ENCODE measurements at regions not wholly inside any gene's neighbourhood (a gene's known extent, or its start where the extent isn't known, plus 50 kb on each side); places are given as distances from the start of the nearest gene placed in this dataset.

DNA sequence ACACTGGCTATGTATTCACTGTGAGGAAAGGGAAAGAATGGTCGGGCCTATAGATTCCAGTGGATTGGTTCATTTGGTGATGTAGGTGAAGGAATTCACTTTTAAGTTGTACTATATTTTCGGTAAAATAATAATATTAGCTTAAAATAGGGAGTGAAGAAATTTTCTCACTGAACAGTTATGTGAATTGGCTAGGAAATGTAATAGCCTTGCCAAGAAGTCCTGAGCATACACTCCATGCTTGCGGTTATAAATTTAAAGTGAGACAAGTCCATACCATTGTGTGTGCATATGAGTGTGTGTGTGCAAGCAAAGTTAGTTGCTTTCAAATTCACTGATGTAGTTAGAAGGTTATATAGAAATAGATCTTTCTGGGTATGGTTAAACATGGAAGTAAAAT, 1651.0 kb downstream of the NCAM2 start:
- TF ChIP-seq, protein P1, sequence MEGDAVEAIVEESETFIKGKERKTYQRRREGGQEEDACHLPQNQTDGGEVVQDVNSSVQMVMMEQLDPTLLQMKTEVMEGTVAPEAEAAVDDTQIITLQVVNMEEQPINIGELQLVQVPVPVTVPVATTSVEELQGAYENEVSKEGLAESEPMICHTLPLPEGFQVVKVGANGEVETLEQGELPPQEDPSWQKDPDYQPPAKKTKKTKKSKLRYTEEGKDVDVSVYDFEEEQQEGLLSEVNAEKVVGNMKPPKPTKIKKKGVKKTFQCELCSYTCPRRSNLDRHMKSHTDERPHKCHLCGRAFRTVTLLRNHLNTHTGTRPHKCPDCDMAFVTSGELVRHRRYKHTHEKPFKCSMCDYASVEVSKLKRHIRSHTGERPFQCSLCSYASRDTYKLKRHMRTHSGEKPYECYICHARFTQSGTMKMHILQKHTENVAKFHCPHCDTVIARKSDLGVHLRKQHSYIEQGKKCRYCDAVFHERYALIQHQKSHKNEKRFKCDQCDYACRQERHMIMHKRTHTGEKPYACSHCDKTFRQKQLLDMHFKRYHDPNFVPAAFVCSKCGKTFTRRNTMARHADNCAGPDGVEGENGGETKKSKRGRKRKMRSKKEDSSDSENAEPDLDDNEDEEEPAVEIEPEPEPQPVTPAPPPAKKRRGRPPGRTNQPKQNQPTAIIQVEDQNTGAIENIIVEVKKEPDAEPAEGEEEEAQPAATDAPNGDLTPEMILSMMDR (IDR thresholded peaks at IDR 0.05) = no peak
- no peak for TF ChIP-seq POLR2A (IDR thresholded peaks at IDR 0.05)

Measured in right lobe of liver (tissue), 4 donors.